ENCODE measurements at regions not wholly inside any gene's neighbourhood (a gene's known extent, or its start where the extent isn't known, plus 50 kb on each side); places are given as distances from the start of the nearest gene placed in this dataset.

DNA sequence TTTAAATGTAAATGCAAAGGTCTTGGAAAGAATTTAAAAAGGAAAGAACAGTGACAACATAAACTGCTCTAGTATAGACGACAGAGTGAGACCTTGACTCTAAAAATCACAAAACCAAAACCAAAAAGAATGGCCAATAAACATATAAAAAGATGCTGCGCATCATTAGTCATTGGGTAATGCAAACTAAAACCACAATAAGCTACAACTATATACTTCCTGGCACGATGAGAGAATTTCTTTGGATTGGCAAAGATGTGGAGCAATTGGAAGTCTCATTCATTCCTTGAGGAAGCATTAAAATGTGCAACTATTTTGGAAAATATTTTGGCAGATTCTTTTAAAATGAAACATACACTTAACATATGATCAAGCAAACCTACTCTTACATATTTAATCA, 98.7 kb upstream of the ZPLD1 start (continued):
- TF ChIP-seq ZNF184 (tag by site-specific recombination; IDR thresholded peaks at IDR 0.05) (no peak), ZNF510 (tag by site-specific recombination; IDR thresholded peaks at IDR 0.05; ENCODE audit: insufficient replicate concordance) (no peak), GLIS2 (tag by site-specific recombination; IDR thresholded peaks at IDR 0.05) (no peak), IKZF3 (tag by site-specific recombination; IDR thresholded peaks at IDR 0.05) (no peak), ZNF701 (tag by site-specific recombination; IDR thresholded peaks at IDR 0.05) (no peak), ZSCAN16 (tag by site-specific recombination; IDR thresholded peaks at IDR 0.05) (no peak), PRDM1 (tag by site-specific recombination; IDR thresholded peaks at IDR 0.05) (no peak)
- TF ChIP-seq, protein P1, sequence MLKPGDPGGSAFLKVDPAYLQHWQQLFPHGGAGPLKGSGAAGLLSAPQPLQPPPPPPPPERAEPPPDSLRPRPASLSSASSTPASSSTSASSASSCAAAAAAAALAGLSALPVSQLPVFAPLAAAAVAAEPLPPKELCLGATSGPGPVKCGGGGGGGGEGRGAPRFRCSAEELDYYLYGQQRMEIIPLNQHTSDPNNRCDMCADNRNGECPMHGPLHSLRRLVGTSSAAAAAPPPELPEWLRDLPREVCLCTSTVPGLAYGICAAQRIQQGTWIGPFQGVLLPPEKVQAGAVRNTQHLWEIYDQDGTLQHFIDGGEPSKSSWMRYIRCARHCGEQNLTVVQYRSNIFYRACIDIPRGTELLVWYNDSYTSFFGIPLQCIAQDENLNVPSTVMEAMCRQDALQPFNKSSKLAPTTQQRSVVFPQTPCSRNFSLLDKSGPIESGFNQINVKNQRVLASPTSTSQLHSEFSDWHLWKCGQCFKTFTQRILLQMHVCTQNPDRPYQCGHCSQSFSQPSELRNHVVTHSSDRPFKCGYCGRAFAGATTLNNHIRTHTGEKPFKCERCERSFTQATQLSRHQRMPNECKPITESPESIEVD (tag by site-specific recombination; IDR thresholded peaks at IDR 0.05), result no peak

GRCh38 chr3:102339671-102340070, 95.1 kb upstream of the ZPLD1 start:
- no peaks in the 10 kb centered on the region for H3K36me3 ChIP-seq (ENCODE audit: control insufficient read depth in 2 of 2, insufficient read depth in 1 of 2, low read length in 2 of 2)
- no peak overlapping the region for H3K4me3 ChIP-seq (ENCODE audit: low read depth, low read length)
- ChIA-PET POLR2A (no interaction called here), CTCF (no interaction called here)
- no peak for TF ChIP-seq ZNF48 (tag by site-specific recombination; IDR thresholded peaks at IDR 0.05)
- no peak for TF ChIP-seq REPIN1 (tag by site-specific recombination; IDR thresholded peaks at IDR 0.05; ENCODE audit: low read depth)
- TF ChIP-seq HOXA7 (CRISPR knock-in tag; IDR thresholded peaks at IDR 0.05; ENCODE audit: borderline replicate concordance), result no peak
- TF ChIP-seq, protein P2, sequence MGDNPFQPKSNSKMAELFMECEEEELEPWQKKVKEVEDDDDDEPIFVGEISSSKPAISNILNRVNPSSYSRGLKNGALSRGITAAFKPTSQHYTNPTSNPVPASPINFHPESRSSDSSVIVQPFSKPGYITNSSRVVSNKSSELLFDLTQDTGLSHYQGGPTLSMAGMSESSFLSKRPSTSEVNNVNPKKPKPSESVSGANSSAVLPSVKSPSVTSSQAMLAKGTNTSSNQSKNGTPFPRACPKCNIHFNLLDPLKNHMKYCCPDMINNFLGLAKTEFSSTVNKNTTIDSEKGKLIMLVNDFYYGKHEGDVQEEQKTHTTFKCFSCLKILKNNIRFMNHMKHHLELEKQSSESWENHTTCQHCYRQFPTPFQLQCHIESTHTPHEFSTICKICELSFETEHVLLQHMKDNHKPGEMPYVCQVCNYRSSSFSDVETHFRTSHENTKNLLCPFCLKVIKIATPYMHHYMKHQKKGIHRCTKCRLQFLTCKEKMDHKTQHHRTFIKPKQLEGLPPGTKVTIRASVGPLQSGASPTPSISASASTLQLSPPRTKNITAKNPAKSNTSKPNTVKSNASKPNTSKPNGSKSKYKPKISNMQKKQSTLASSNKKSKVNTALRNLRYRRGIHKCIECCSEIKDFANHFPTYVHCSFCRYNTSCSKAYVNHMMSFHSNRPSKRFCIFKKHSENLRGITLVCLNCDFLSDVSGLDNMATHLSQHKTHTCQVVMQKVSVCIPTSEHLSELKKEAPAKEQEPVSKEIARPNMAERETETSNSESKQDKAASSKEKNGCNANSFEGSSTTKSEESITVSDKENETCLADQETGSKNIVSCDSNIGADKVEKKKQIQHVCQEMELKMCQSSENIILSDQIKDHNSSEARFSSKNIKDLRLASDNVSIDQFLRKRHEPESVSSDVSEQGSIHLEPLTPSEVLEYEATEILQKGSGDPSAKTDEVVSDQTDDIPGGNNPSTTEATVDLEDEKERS (tag by site-specific recombination; IDR thresholded peaks at IDR 0.05), result no peak
- TF ChIP-seq, protein P3, sequence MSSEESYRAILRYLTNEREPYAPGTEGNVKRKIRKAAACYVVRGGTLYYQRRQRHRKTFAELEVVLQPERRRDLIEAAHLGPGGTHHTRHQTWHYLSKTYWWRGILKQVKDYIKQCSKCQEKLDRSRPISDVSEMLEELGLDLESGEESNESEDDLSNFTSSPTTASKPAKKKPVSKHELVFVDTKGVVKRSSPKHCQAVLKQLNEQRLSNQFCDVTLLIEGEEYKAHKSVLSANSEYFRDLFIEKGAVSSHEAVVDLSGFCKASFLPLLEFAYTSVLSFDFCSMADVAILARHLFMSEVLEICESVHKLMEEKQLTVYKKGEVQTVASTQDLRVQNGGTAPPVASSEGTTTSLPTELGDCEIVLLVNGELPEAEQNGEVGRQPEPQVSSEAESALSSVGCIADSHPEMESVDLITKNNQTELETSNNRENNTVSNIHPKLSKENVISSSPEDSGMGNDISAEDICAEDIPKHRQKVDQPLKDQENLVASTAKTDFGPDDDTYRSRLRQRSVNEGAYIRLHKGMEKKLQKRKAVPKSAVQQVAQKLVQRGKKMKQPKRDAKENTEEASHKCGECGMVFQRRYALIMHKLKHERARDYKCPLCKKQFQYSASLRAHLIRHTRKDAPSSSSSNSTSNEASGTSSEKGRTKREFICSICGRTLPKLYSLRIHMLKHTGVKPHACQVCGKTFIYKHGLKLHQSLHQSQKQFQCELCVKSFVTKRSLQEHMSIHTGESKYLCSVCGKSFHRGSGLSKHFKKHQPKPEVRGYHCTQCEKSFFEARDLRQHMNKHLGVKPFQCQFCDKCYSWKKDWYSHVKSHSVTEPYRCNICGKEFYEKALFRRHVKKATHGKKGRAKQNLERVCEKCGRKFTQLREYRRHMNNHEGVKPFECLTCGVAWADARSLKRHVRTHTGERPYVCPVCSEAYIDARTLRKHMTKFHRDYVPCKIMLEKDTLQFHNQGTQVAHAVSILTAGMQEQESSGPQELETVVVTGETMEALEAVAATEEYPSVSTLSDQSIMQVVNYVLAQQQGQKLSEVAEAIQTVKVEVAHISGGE (tag by site-specific recombination; conservative IDR thresholded peaks at IDR 0.05; ENCODE audit: low read depth), result no peak
- TF ChIP-seq ZNF169 (tag by site-specific recombination; IDR thresholded peaks at IDR 0.05), result no peak
- no peak for TF ChIP-seq ZNF433 (tag by site-specific recombination; IDR thresholded peaks at IDR 0.05; ENCODE audit: low read depth)
- TF ChIP-seq ZNF530 (tag by site-specific recombination; IDR thresholded peaks at IDR 0.05; ENCODE audit: low read depth), result no peak
- TF ChIP-seq RBAK (tag by site-specific recombination; IDR thresholded peaks at IDR 0.05), result no peak
- no peak for TF ChIP-seq KLF1 (tag by site-specific recombination; IDR thresholded peaks at IDR 0.05)
- no peak for TF ChIP-seq MYNN (tag by site-specific recombination; IDR thresholded peaks at IDR 0.05; ENCODE audit: borderline replicate concordance)
- TF ChIP-seq ZNF24 (tag by site-specific recombination; IDR thresholded peaks at IDR 0.05), result no peak
- no peak for TF ChIP-seq ZNF202 (tag by site-specific recombination; IDR thresholded peaks at IDR 0.05; ENCODE audit: borderline replicate concordance)
- TF ChIP-seq ZNF692 (tag by site-specific recombination; IDR thresholded peaks at IDR 0.05), result no peak
- no peak for TF ChIP-seq ZSCAN30 (tag by site-specific recombination; IDR thresholded peaks at IDR 0.05)
- no peak for TF ChIP-seq ZNF292 (tag by site-specific recombination; IDR thresholded peaks at IDR 0.05; ENCODE audit: borderline replicate concordance, low read depth)
- no peaks in the 10 kb centered on the region for H3K9me3 ChIP-seq (ENCODE audit: control insufficient read depth, insufficient read depth, low read depth, low read length)
- no peak overlapping the region for H3K27ac ChIP-seq (ENCODE audit: extremely low read depth, low read depth, low read length)
- no peaks in the 10 kb centered on the region for H3K4me1 ChIP-seq (ENCODE audit: control insufficient read depth, insufficient read depth, low read length)

All from HEK293 (cell line).